ENCODE measurements at regions not wholly inside any gene's neighbourhood (a gene's known extent, or its start where the extent isn't known, plus 50 kb on each side); places are given as distances from the start of the nearest gene placed in this dataset.

DNA sequence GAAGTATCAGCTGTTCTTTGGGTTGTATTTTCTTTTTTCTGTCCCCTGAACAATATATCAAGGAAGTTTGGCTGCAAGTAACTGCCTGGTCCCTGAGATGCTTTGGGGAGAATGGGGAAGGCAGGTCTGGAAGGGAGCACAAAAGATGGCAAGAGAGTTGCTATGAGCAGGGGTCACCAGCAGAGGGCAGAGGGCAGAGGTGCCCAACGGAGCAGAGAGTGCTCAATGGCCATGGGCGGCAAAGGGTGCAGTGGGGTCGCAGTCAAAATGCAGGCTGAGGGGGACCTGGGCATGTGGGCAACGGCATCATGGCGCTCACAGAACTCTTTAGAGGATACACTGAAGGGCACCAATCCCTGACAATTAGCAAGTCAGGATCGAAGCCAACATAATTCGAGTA, 107.7 kb upstream of the ATP8B1 start:
- Histone ChIP-seq H3K4me1 (no peaks in the 10 kb centered on the region), H3K9me3 (no peaks in the 10 kb centered on the region), H3K27ac (no peak overlapping the region), H3K4me3 (no peak overlapping the region), H3K27me3 (no peaks in the 10 kb centered on the region), H3K36me3 (no peaks in the 10 kb centered on the region)
- no peak for DNase-seq (ENCODE audit: low spot score in 2 of 2)
- intact Hi-C loops (cut with DNase I; ENCODE audit: low total_unique reads) = no loop called here
- no peak for TF ChIP-seq POLR2AphosphoS5 (IDR thresholded peaks at IDR 0.05)
- TF ChIP-seq POLR2A (IDR thresholded peaks at IDR 0.05) = no peak
- TF ChIP-seq, protein P1, sequence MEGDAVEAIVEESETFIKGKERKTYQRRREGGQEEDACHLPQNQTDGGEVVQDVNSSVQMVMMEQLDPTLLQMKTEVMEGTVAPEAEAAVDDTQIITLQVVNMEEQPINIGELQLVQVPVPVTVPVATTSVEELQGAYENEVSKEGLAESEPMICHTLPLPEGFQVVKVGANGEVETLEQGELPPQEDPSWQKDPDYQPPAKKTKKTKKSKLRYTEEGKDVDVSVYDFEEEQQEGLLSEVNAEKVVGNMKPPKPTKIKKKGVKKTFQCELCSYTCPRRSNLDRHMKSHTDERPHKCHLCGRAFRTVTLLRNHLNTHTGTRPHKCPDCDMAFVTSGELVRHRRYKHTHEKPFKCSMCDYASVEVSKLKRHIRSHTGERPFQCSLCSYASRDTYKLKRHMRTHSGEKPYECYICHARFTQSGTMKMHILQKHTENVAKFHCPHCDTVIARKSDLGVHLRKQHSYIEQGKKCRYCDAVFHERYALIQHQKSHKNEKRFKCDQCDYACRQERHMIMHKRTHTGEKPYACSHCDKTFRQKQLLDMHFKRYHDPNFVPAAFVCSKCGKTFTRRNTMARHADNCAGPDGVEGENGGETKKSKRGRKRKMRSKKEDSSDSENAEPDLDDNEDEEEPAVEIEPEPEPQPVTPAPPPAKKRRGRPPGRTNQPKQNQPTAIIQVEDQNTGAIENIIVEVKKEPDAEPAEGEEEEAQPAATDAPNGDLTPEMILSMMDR (IDR thresholded peaks at IDR 0.05) = no peak

DNA sequence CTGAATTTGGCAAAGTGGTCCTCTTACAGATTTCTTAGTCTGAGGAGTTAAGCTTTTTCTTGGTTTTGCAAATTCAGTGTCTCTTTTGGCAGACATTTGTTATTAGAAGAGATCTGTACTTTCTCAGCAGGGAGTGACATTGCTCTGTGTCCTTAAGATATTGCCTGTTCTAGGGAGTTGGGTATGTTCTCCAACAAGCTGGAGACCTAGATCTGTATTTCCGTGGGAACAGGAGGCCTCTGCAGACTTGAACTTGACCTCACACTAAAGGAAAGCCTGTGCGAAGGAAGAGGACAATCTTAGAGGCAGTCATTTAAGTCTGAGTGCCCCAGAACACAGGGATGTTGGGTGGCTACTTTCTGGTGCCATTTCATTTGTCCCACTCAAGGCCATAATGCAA, 107.0 kb upstream of the ATP8B1 start:
- Histone ChIP-seq H3K4me3 (no peak overlapping the region), H3K36me3 (no peaks in the 10 kb centered on the region), H3K27ac (no peak overlapping the region), H3K27me3 (no peaks in the 10 kb centered on the region), H3K9me3 (no peaks in the 10 kb centered on the region), H3K4me1 (no peaks in the 10 kb centered on the region)
- intact Hi-C loops (cut with DNase I; ENCODE audit: low total_unique reads) = no loop called here
- TF ChIP-seq POLR2A (IDR thresholded peaks at IDR 0.05) (no peak), POLR2AphosphoS5 (IDR thresholded peaks at IDR 0.05) (no peak)
- TF ChIP-seq, protein P1 (IDR thresholded peaks at IDR 0.05) = no peak
- no peak for DNase-seq (ENCODE audit: low spot score in 2 of 2)

DNA sequence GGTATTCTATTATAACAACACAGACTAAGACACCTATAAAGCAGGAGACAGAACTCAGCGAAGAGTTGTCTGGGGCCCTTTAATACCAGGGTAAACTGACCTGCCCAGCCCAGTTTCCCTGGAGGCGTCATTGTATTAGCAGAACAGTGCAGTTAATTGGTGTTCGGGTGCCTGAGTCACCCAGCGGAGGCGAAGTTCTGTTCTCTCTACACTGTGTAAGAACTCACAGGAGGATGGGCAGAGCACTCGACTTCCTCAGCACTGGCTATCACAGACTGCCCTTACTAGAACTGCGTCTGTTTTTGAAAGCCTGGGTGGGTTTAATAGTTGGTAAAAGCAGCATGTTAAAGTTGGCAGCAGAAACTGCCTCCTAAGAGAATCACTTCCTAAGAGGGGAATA, 106.5 kb upstream of the ATP8B1 start:
- Histone ChIP-seq H3K27me3 (no peaks in the 10 kb centered on the region), H3K9me3 (no peaks in the 10 kb centered on the region), H3K4me3 (no peak overlapping the region), H3K27ac (no peak overlapping the region), H3K36me3 (no peaks in the 10 kb centered on the region), H3K4me1 (no peaks in the 10 kb centered on the region)
- intact Hi-C loops (cut with DNase I; ENCODE audit: low total_unique reads) = no loop called here
- no peak for DNase-seq (ENCODE audit: low spot score in 2 of 2)
- TF ChIP-seq, protein P1 (IDR thresholded peaks at IDR 0.05) = no peak
- TF ChIP-seq POLR2AphosphoS5 (IDR thresholded peaks at IDR 0.05) (no peak), POLR2A (IDR thresholded peaks at IDR 0.05) (no peak)

DNA sequence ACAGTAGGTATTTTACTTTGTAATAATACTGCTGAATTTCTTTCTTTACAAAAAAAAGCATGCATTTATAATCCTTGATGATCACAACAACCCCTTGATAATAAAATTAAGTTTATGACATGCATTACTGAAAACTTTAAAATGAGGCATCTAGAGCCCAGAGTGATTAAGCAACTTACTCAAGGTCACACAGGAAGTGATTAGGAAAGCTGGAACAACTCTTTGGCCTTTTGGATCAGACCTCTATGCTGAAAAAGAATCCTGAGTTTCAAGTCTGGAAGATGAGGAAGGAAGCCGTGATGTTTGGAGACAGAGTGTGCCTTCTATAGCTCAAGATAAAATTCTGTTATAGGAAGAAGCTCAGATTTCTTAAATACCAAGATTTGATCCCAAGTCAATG, 105.0 kb upstream of the ATP8B1 start:
- DNase-seq (ENCODE audit: low spot score in 2 of 2) = no peak
- Histone ChIP-seq H3K36me3 (no peaks in the 10 kb centered on the region), H3K27ac (no peak overlapping the region), H3K4me3 (no peak overlapping the region), H3K9me3 (no peaks in the 10 kb centered on the region), H3K4me1 (no peaks in the 10 kb centered on the region), H3K27me3 (no peaks in the 10 kb centered on the region)
- intact Hi-C loops (cut with DNase I; ENCODE audit: low total_unique reads) = no loop called here
- TF ChIP-seq, protein P1 (IDR thresholded peaks at IDR 0.05) = no peak
- TF ChIP-seq POLR2A (IDR thresholded peaks at IDR 0.05) = no peak
- no peak for TF ChIP-seq POLR2AphosphoS5 (IDR thresholded peaks at IDR 0.05)

GRCh38 chr18:57907550-57907949, 104.4 kb upstream of the ATP8B1 start:
- Histone ChIP-seq H3K27ac (no peak overlapping the region), H3K4me3 (no peak overlapping the region), H3K4me1 (no peaks in the 10 kb centered on the region), H3K27me3 (no peaks in the 10 kb centered on the region), H3K36me3 (no peaks in the 10 kb centered on the region), H3K9me3 (no peaks in the 10 kb centered on the region)
- TF ChIP-seq POLR2A (IDR thresholded peaks at IDR 0.05) (no peak), POLR2AphosphoS5 (IDR thresholded peaks at IDR 0.05) (no peak)
- TF ChIP-seq, protein P1 (IDR thresholded peaks at IDR 0.05) = no peak
- intact Hi-C loops (cut with DNase I; ENCODE audit: low total_unique reads) = no loop called here
- DNase-seq (ENCODE audit: low spot score in 2 of 2) = no peak

All from breast epithelium (tissue), 4 donors.